ENCODE measurements at regions not wholly inside any gene's neighbourhood (a gene's known extent, or its start where the extent isn't known, plus 50 kb on each side); places are given as distances from the start of the nearest gene placed in this dataset.

DNA sequence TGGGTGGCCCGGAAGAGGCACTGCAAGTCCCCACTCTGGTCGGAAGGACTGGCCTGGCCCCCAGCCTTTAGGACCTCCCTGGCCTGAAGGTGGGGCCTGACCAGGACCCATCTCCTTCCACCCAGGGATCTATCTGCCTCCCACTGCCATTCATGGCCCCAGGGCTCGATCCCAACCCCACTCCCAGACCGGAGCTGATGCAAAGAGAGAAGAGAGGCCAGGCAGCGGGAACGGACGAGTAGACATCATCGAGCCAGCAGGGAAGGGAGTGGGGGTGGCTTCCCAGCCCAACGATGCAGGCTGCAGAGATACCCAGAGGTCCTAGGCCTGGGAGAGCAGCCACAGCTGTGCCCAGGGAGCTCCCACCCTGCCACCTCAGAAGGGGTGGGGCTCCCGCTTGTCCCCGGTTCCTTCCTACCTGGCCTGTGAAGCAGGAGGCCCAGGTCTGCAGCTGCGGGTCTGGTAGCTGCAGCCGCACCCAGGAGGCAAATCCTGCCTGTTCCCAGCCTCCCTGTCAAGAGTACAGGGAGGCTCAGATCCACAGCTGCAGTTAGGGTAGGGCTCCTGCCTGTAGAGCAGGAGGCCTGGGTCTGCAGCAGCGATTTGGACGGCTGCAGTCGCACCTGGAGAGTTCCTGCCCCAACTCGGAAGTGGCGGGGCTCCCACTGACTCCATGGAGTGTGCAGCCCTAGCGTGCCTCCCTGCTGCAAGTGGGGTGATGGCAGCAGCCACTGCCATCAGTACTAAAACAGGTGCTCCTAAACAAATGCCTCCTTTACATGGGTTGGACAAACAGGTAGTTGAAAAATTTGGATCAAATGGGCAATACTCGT is 1151.0 kb upstream of the PHF14 start:
- peak in 1 of 2 donors; percentile 69 for DNase-seq

DNA sequence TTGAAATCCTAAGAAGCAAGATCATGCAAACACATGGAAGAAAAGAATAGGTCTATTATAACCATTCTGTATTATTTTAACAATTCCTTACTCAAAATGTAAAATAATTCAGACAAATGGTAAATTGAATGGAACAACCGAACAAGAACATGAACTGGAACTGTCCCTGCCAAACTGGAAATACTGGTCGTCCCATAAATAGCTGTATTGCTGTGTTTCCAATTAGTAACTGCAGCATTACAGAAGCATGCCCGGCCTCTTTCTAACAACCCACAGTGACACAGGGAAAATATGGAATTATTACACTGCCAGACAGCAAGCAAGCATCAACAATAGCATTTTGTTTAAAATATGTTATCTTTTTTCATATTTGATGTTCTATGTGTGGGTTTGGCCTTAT is 1138.5 kb upstream of the PHF14 start:
- DNase-seq, result no peak
- WGBS, 2 donors, result 78 to 88% methylated on average over 3 of the region's 3 CpGs
- H3K9me3 ChIP-seq (ENCODE audit: control insufficient read depth, low read length), result no peaks in the 10 kb centered on the region
- H3K4me3 ChIP-seq (ENCODE audit: low read length in 2 of 2), result no peak overlapping the region
- intact Hi-C loops (cut with DNase I), result no loop called here
- no peak overlapping the region for H3K27ac ChIP-seq (ENCODE audit: low read depth in 1 of 2, low read length in 2 of 2)
- peaks cover 0 to 2% of the 10 kb centered on the region in 2 donors for H3K27me3 ChIP-seq (ENCODE audit: control insufficient read depth in 1 of 2, insufficient read depth in 2 of 2, low read length in 1 of 2)
- H3K36me3 ChIP-seq (ENCODE audit: control insufficient read depth in 1 of 2, insufficient read depth in 2 of 2, low read length in 1 of 2), result no peaks in the 10 kb centered on the region
- ATAC-seq (ENCODE audit: low FRiP score), result no peak
- no peaks in the 10 kb centered on the region for H3K4me1 ChIP-seq (ENCODE audit: control insufficient read depth in 1 of 2, insufficient read depth in 2 of 2, low read length in 2 of 2)

More for the DNA sequence above, 1151.0 kb upstream of the PHF14 start:
- no peaks in the 10 kb centered on the region for H3K27me3 ChIP-seq (ENCODE audit: control insufficient read depth in 1 of 2, insufficient read depth in 2 of 2, low read length in 1 of 2)
- H3K4me1 ChIP-seq (ENCODE audit: control insufficient read depth in 1 of 2, insufficient read depth in 2 of 2, low read length in 2 of 2), result no peaks in the 10 kb centered on the region
- H3K9me3 ChIP-seq (ENCODE audit: control insufficient read depth, low read length), result no peaks in the 10 kb centered on the region
- intact Hi-C loops (cut with DNase I), result no loop called here
- ATAC-seq (ENCODE audit: low FRiP score), result no peak
- no peaks in the 10 kb centered on the region for H3K36me3 ChIP-seq (ENCODE audit: control insufficient read depth in 1 of 2, insufficient read depth in 2 of 2, low read length in 1 of 2)
- no peak overlapping the region for H3K27ac ChIP-seq (ENCODE audit: low read depth in 1 of 2, low read length in 2 of 2)
- 84 to 85% methylated on average over 20 of the region's 20 CpGs for WGBS, 2 donors
- H3K4me3 ChIP-seq (ENCODE audit: low read length in 2 of 2), result no peak overlapping the region

DNA sequence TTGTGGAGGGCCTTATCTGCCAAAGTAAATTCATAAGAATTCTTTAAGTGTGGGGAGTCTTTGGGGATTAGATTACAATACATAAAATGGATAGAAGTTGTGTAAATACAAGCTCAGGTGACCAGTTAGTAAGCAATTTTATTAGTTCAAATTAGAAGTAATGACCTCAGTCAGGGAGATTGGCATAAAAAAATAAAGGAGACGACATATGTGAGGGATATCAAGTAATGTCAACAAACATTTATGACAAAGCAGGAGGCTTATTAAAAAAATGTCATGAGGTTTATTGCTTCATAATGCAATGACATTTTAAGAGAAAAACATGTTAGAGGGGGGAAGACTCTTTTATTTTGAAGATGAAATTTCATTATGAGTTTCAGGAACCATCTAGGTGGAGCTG is 1137.0 kb upstream of the PHF14 start:
- Histone ChIP-seq H3K9me3 (ENCODE audit: control insufficient read depth, low read length) (no peaks in the 10 kb centered on the region), H3K36me3 (ENCODE audit: control insufficient read depth in 1 of 2, insufficient read depth in 2 of 2, low read length in 1 of 2) (no peaks in the 10 kb centered on the region), H3K27me3 (ENCODE audit: control insufficient read depth in 1 of 2, insufficient read depth in 2 of 2, low read length in 1 of 2) (peaks cover 0 to 2% of the 10 kb centered on the region in 2 donors), H3K4me3 (ENCODE audit: low read length in 2 of 2) (no peak overlapping the region), H3K27ac (ENCODE audit: low read depth in 1 of 2, low read length in 2 of 2) (no peak overlapping the region), H3K4me1 (ENCODE audit: control insufficient read depth in 1 of 2, insufficient read depth in 2 of 2, low read length in 2 of 2) (no peaks in the 10 kb centered on the region)
- intact Hi-C loops (cut with DNase I), result no loop called here
- WGBS, 2 donors, result 29 to 47% methylated on average over 1 of the region's 1 CpG
- no peak for ATAC-seq (ENCODE audit: low FRiP score)
- no peak for DNase-seq

GRCh38 chr7:9842301-9842700 is 1131.4 kb upstream of the PHF14 start:
- DNase-seq (no peak), ATAC-seq (ENCODE audit: low FRiP score) (no peak)
- WGBS, 2 donors, result 78 to 83% methylated on average over 2 of the region's 2 CpGs
- Histone ChIP-seq H3K9me3 (ENCODE audit: control insufficient read depth, low read length) (no peaks in the 10 kb centered on the region), H3K4me1 (ENCODE audit: control insufficient read depth in 1 of 2, insufficient read depth in 2 of 2, low read length in 2 of 2) (no peaks in the 10 kb centered on the region), H3K27ac (ENCODE audit: low read depth in 1 of 2, low read length in 2 of 2) (no peak overlapping the region), H3K4me3 (ENCODE audit: low read length in 2 of 2) (no peak overlapping the region), H3K27me3 (ENCODE audit: control insufficient read depth in 1 of 2, insufficient read depth in 2 of 2, low read length in 1 of 2) (peaks cover 0 to 2% of the 10 kb centered on the region in 2 donors), H3K36me3 (ENCODE audit: control insufficient read depth in 1 of 2, insufficient read depth in 2 of 2, low read length in 1 of 2) (no peaks in the 10 kb centered on the region)
- intact Hi-C loops (cut with DNase I), result no loop called here

DNA sequence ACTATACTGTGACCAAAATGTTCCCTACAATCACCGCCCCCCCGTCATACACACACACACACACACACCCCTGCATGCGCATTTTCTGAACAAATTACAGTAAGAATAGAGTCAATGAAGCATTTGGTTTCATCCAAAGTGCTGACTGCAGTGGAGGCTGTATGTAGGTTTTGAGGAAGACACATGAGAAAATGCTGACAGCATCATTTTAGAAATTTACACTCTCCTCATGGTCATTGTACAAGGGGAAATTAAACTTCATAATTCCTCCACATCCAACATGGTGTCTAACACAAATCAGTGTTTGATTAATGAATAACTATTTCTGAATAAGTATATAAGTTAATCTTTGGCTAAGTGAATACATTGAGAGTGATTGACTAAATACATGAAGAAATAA is 1126.8 kb upstream of the PHF14 start:
- Histone ChIP-seq H3K27me3 (ENCODE audit: control insufficient read depth in 1 of 2, insufficient read depth in 2 of 2, low read length in 1 of 2) (no peaks in the 10 kb centered on the region), H3K27ac (ENCODE audit: low read depth in 1 of 2, low read length in 2 of 2) (no peak overlapping the region), H3K36me3 (ENCODE audit: control insufficient read depth in 1 of 2, insufficient read depth in 2 of 2, low read length in 1 of 2) (no peaks in the 10 kb centered on the region), H3K4me1 (ENCODE audit: control insufficient read depth in 1 of 2, insufficient read depth in 2 of 2, low read length in 2 of 2) (no peaks in the 10 kb centered on the region), H3K9me3 (ENCODE audit: control insufficient read depth, low read length) (no peaks in the 10 kb centered on the region), H3K4me3 (ENCODE audit: low read length in 2 of 2) (no peak overlapping the region)
- intact Hi-C loops (cut with DNase I), result no loop called here
- ATAC-seq (ENCODE audit: low FRiP score) (no peak), DNase-seq (no peak)
- 76 to 79% methylated on average over 3 of the region's 3 CpGs for WGBS, 2 donors

DNA sequence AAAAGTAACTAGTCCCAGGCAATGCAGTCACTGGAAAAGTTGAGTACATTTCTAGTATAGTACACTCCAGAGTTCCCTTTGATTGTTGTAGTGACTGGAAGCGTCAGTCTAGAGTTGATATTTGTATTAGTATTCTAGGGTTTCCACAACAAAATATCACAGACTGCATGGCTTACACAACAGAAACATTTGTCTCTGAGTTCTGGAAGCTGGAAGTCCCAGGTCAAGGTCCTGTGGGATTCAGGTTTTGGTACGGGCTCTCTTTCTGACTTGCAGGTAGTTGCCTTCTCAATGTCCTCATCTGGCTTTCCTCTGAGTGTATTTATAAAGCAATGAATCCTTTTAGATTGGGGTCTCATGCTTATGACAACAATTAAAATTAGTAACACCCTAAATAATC is 1119.1 kb upstream of the PHF14 start:
- Histone ChIP-seq H3K9me3 (ENCODE audit: control insufficient read depth, low read length) (no peaks in the 10 kb centered on the region), H3K27ac (ENCODE audit: low read depth in 1 of 2, low read length in 2 of 2) (no peak overlapping the region), H3K27me3 (ENCODE audit: control insufficient read depth in 1 of 2, insufficient read depth in 2 of 2, low read length in 1 of 2) (no peaks in the 10 kb centered on the region), H3K4me1 (ENCODE audit: control insufficient read depth in 1 of 2, insufficient read depth in 2 of 2, low read length in 2 of 2) (no peaks in the 10 kb centered on the region), H3K36me3 (ENCODE audit: control insufficient read depth in 1 of 2, insufficient read depth in 2 of 2, low read length in 1 of 2) (no peaks in the 10 kb centered on the region), H3K4me3 (ENCODE audit: low read length in 2 of 2) (no peak overlapping the region)
- 70 to 81% methylated on average over 2 of the region's 2 CpGs for WGBS, 2 donors
- ATAC-seq (ENCODE audit: low FRiP score), result no peak
- intact Hi-C loops (cut with DNase I), result no loop called here
- DNase-seq, result no peak

- no peaks in the 10 kb centered on the region for H3K9me3 ChIP-seq (ENCODE audit: control insufficient read depth, low read length)
- no peaks in the 10 kb centered on the region for H3K27me3 ChIP-seq (ENCODE audit: control insufficient read depth in 1 of 2, insufficient read depth in 2 of 2, low read length in 1 of 2)
- intact Hi-C loops (cut with DNase I), result no loop called here
- H3K4me1 ChIP-seq (ENCODE audit: control insufficient read depth in 1 of 2, insufficient read depth in 2 of 2, low read length in 2 of 2), result no peaks in the 10 kb centered on the region
- no peak overlapping the region for H3K27ac ChIP-seq (ENCODE audit: low read depth in 1 of 2, low read length in 2 of 2)
- DNase-seq (no peak), ATAC-seq (ENCODE audit: low FRiP score) (no peak)
- no peak overlapping the region for H3K4me3 ChIP-seq (ENCODE audit: low read length in 2 of 2)
- 90 to 93% methylated on average over 1 of the region's 1 CpG for WGBS, 2 donors
- no peaks in the 10 kb centered on the region for H3K36me3 ChIP-seq (ENCODE audit: control insufficient read depth in 1 of 2, insufficient read depth in 2 of 2, low read length in 1 of 2)
These were observed 1117.0 kb upstream of the PHF14 start for GRCh38 chr7:9856668-9857067.

- H3K27ac ChIP-seq (ENCODE audit: low read depth in 1 of 2, low read length in 2 of 2), result no peak overlapping the region
- ATAC-seq (ENCODE audit: low FRiP score), result no peak
- H3K36me3 ChIP-seq (ENCODE audit: control insufficient read depth in 1 of 2, insufficient read depth in 2 of 2, low read length in 1 of 2), result no peaks in the 10 kb centered on the region
- no peaks in the 10 kb centered on the region for H3K27me3 ChIP-seq (ENCODE audit: control insufficient read depth in 1 of 2, insufficient read depth in 2 of 2, low read length in 1 of 2)
- H3K4me3 ChIP-seq (ENCODE audit: low read length in 2 of 2), result no peak overlapping the region
- H3K9me3 ChIP-seq (ENCODE audit: control insufficient read depth, low read length), result no peaks in the 10 kb centered on the region
- no peak for DNase-seq
- 9 to 12% methylated on average over 3 of the region's 3 CpGs for WGBS, 2 donors
- no peaks in the 10 kb centered on the region for H3K4me1 ChIP-seq (ENCODE audit: control insufficient read depth in 1 of 2, insufficient read depth in 2 of 2, low read length in 2 of 2)
- intact Hi-C loops (cut with DNase I), result no loop called here
These were observed 1110.1 kb upstream of the PHF14 start for GRCh38 chr7:9863545-9863944.

GRCh38 chr7:9869151-9869550 is 1104.5 kb upstream of the PHF14 start:
- H3K4me3 ChIP-seq (ENCODE audit: low read length in 2 of 2), result no peak overlapping the region
- no peaks in the 10 kb centered on the region for H3K9me3 ChIP-seq (ENCODE audit: control insufficient read depth, low read length)
- DNase-seq (no peak), ATAC-seq (ENCODE audit: low FRiP score) (no peak)
- intact Hi-C loops (cut with DNase I), result no loop called here
- no peak overlapping the region for H3K27ac ChIP-seq (ENCODE audit: low read depth in 1 of 2, low read length in 2 of 2)
- no peaks in the 10 kb centered on the region for H3K4me1 ChIP-seq (ENCODE audit: control insufficient read depth in 1 of 2, insufficient read depth in 2 of 2, low read length in 2 of 2)
- no peaks in the 10 kb centered on the region for H3K27me3 ChIP-seq (ENCODE audit: control insufficient read depth in 1 of 2, insufficient read depth in 2 of 2, low read length in 1 of 2)
- no peaks in the 10 kb centered on the region for H3K36me3 ChIP-seq (ENCODE audit: control insufficient read depth in 1 of 2, insufficient read depth in 2 of 2, low read length in 1 of 2)
- WGBS, 2 donors, result 44 to 58% methylated on average over 1 of the region's 1 CpG

Data from aorta (tissue), 5 donors.